ENCODE measurements at regions not wholly inside any gene's neighbourhood (a gene's known extent, or its start where the extent isn't known, plus 50 kb on each side); places are given as distances from the start of the nearest gene placed in this dataset.
"Not testable (repeated sequence)": the region's sequence is repeated elsewhere in the genome, so short reads cannot be mapped to it uniquely, and the experiment has no call there.

DNA sequence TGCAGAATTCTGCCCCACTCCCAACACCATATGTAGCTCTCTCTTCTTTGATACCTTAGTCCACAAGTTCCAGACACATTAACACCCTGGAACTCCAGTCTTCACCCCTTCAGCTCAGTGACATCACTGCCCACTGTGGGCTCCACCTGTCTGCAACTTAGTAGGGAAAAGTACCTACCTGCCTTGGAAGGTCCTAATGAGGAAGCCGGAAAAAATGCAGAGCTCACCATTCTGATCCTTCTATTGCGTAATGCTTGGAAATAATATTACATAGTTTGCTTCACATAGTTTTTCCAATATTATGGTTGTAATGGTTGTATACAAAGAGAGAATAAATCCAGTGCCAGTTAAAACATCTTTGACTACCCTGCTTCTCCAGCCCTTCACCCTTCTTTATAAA, 738.4 kb downstream of the RNF144A start:
- no CpG with 5 or more reads among the region's 2 CpGs for WGBS, 2 experiments (ENCODE audit: insufficient coverage in 2 of 2)
- Histone ChIP-seq H3K4me3 (ENCODE audit: extremely low read depth, insufficient read depth, low read length, poor library complexity, severe bottlenecking) (no peak overlapping the region), H3K9me3 (ENCODE audit: control insufficient read depth, low read length) (peaks cover 3% of the 10 kb centered on the region), H3K27ac (ENCODE audit: low read depth, low read length, severe bottlenecking) (no peak overlapping the region), H3K4me1 (ENCODE audit: control insufficient read depth, insufficient read depth, low read length, poor library complexity, severe bottlenecking) (no peaks in the 10 kb centered on the region), H3K36me3 (ENCODE audit: control insufficient read depth, insufficient read depth, low read length) (no peaks in the 10 kb centered on the region)

DNA sequence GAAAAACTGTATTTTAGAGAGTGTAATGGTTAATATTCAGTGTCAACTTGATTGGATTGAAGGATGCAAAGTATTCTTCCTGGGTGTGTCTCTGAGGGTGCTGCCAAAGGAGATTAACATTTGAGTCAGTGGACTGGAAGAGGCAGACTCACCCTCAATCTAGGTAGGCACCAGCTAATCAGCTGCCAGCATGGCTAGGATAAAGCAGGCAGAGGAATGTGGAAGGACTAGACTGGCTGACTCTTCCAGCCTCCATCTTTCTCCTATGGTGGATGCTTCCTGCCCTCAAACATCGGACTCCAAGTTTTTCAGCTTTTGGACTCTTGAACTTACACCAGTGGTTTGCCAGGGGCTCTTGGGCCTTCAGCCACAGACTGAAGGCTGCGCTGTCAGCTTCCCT, 740.3 kb downstream of the RNF144A start:
- H3K9me3 ChIP-seq (ENCODE audit: control insufficient read depth, low read length); H3K27ac ChIP-seq (ENCODE audit: low read depth, low read length, severe bottlenecking); H3K4me3 ChIP-seq (ENCODE audit: extremely low read depth, insufficient read depth, low read length, poor library complexity, severe bottlenecking); H3K4me1 ChIP-seq (ENCODE audit: control insufficient read depth, insufficient read depth, low read length, poor library complexity, severe bottlenecking); H3K36me3 ChIP-seq (ENCODE audit: control insufficient read depth, insufficient read depth, low read length): not testable (repeated sequence)
- whole genome bisulfite sequencing, 2 experiments (ENCODE audit: insufficient coverage in 2 of 2) = 67 to 100% methylated on average over 1 to 2 of the region's 2 CpGs

DNA sequence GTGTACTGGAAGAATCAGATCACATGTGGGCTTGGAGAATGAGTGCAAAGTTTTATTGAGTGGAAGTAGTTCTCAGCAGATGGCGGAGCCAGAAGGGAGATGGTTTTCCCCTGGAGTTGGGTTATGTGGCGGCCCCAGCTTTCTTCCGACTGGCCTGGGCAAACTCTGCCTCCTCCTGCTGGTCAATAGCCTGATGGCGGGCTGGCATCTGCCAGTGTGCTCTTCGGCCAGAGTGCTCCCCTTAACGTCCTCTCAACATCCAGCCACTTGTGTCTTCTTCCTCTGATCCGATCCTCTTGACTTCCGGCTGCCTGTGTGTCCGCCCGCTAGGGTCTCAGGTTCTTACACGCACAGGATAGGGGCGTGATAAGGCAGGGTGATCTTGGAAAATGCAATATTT, 741.3 kb downstream of the RNF144A start:
- 96 to 98% methylated on average over 4 to 12 of the region's 12 CpGs for WGBS, 2 experiments (ENCODE audit: insufficient coverage in 2 of 2)
- Histone ChIP-seq H3K4me3 (ENCODE audit: extremely low read depth, insufficient read depth, low read length, poor library complexity, severe bottlenecking) (no peak overlapping the region), H3K36me3 (ENCODE audit: control insufficient read depth, insufficient read depth, low read length) (no peaks in the 10 kb centered on the region), H3K4me1 (ENCODE audit: control insufficient read depth, insufficient read depth, low read length, poor library complexity, severe bottlenecking) (no peaks in the 10 kb centered on the region), H3K9me3 (ENCODE audit: control insufficient read depth, low read length) (no peaks in the 10 kb centered on the region), H3K27ac (ENCODE audit: low read depth, low read length, severe bottlenecking) (no peak overlapping the region)

DNA sequence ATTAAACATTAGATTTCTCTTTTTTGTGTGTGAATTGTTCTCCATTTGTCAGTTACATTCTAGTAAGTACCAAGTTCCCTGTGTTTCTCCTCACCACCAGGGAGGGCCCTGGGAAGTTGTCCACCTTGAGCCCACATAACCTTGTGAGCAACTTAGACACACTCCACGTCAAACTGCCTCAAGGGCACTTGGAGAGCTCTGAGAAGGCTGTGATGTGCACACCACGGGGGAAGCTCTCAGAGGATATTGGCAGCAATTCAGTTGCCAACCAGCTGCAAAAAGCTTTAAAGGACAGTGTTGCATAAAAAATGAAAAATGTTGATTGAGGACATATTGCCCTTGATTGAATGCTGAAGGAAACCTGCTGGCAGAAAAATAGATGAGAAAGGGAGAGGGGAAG, 743.6 kb downstream of the RNF144A start:
- WGBS, 2 experiments (ENCODE audit: insufficient coverage in 2 of 2) = 83 to 96% methylated on average over 2 of the region's 2 CpGs
- no peak overlapping the region for H3K4me3 ChIP-seq (ENCODE audit: extremely low read depth, insufficient read depth, low read length, poor library complexity, severe bottlenecking)

DNA sequence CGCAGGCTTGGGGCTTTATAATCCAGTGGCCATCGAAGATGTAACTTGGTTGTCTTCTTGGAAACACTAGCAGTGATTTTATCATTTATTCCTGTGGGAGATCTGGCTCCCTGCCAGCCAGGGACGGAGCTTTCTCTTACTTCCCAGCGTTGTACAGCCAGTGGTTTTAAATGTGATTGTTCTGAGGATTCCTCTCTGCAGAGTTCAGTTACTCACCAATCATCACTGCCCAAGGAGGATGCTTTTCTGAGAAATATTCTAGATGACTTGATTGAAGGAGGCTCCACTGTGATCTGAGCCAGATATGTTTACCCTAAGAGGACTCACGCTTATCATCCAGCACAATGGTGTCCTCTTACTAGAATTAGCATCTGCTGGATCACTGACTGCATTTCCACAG, 744.3 kb downstream of the RNF144A start:
- Histone ChIP-seq H3K4me3 (ENCODE audit: extremely low read depth, insufficient read depth, low read length, poor library complexity, severe bottlenecking) (no peak overlapping the region), H3K27ac (ENCODE audit: low read depth, low read length, severe bottlenecking) (no peak overlapping the region), H3K9me3 (ENCODE audit: control insufficient read depth, low read length) (no peaks in the 10 kb centered on the region), H3K4me1 (ENCODE audit: control insufficient read depth, insufficient read depth, low read length, poor library complexity, severe bottlenecking) (no peaks in the 10 kb centered on the region), H3K36me3 (ENCODE audit: control insufficient read depth, insufficient read depth, low read length) (no peaks in the 10 kb centered on the region)
- 86 to 92% methylated on average over 3 of the region's 5 CpGs for WGBS, 2 experiments (ENCODE audit: insufficient coverage in 2 of 2)

More for the DNA sequence above, 743.6 kb downstream of the RNF144A start:
- H3K4me1 ChIP-seq (ENCODE audit: control insufficient read depth, insufficient read depth, low read length, poor library complexity, severe bottlenecking) = no peaks in the 10 kb centered on the region
- no peaks in the 10 kb centered on the region for H3K9me3 ChIP-seq (ENCODE audit: control insufficient read depth, low read length)
- H3K27ac ChIP-seq (ENCODE audit: low read depth, low read length, severe bottlenecking) = no peak overlapping the region
- no peaks in the 10 kb centered on the region for H3K36me3 ChIP-seq (ENCODE audit: control insufficient read depth, insufficient read depth, low read length)

DNA sequence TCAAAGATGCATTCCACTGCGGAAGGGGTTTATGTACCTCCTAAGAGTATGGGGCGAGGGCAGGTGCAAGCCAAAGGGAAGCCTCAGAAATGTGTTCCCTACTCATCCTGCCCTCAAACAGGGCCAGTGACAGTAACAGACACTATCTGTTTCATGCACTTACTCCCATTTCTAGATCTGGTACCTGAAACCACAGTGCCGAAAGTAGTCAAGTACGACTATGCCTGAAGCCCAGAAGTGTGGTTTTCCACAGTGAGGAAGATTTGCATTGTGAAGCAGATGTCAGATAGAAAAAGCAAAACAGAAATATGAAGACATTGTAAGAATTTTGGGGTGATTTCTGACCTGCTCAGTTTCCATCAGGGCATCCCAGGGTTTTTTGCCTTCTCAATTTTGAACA, 748.7 kb downstream of the RNF144A start:
- H3K36me3 ChIP-seq (ENCODE audit: control insufficient read depth, insufficient read depth, low read length) = no peaks in the 10 kb centered on the region
- 89 to 100% methylated on average over 3 to 4 of the region's 4 CpGs for WGBS, 2 experiments (ENCODE audit: insufficient coverage in 2 of 2)
- H3K4me1 ChIP-seq (ENCODE audit: control insufficient read depth, insufficient read depth, low read length, poor library complexity, severe bottlenecking) = no peaks in the 10 kb centered on the region
- no peak overlapping the region for H3K4me3 ChIP-seq (ENCODE audit: extremely low read depth, insufficient read depth, low read length, poor library complexity, severe bottlenecking)
- no peaks in the 10 kb centered on the region for H3K9me3 ChIP-seq (ENCODE audit: control insufficient read depth, low read length)
- no peak overlapping the region for H3K27ac ChIP-seq (ENCODE audit: low read depth, low read length, severe bottlenecking)

DNA sequence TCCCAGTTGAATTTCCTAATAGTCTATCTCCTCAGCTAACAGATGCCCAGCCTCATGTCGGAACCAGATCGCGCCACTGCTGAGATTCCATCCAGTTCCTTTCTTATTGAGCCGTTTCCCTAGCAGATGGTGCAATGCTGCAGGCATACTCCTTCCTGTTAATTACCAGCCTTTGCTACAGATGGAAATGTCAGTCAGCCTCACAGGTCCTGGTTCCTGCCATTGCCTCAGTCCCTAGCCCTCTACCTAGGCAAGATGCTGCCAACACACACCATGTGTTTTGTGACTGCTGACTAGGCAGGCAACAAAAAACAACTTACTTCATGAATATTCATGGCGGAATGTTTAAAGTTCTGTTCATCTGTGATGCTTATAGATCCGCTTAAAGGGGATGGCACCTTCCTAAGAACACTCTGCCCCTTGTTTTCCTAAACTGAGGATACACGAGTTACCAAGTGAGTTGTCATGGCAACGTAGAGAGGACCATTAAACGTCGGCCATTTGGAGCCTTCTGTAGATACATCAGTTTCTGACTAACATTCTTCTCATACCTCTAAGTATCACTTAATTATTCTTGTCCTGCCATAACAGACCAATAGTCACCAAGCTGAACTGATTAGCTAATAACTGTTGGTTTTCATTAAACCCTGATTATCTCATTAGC, 749.5 kb downstream of the RNF144A start:
- Histone ChIP-seq H3K4me1 (ENCODE audit: control insufficient read depth, insufficient read depth, low read length, poor library complexity, severe bottlenecking) (peaks cover 5% of the 10 kb centered on the region), H3K27ac (ENCODE audit: low read depth, low read length, severe bottlenecking) (no peak overlapping the region), H3K9me3 (ENCODE audit: control insufficient read depth, low read length) (no peaks in the 10 kb centered on the region), H3K36me3 (ENCODE audit: control insufficient read depth, insufficient read depth, low read length) (no peaks in the 10 kb centered on the region), H3K4me3 (ENCODE audit: extremely low read depth, insufficient read depth, low read length, poor library complexity, severe bottlenecking) (no peak overlapping the region)
- WGBS, 2 experiments (ENCODE audit: insufficient coverage in 2 of 2) = 88 to 94% methylated on average over 9 to 10 of the region's 10 CpGs

DNA sequence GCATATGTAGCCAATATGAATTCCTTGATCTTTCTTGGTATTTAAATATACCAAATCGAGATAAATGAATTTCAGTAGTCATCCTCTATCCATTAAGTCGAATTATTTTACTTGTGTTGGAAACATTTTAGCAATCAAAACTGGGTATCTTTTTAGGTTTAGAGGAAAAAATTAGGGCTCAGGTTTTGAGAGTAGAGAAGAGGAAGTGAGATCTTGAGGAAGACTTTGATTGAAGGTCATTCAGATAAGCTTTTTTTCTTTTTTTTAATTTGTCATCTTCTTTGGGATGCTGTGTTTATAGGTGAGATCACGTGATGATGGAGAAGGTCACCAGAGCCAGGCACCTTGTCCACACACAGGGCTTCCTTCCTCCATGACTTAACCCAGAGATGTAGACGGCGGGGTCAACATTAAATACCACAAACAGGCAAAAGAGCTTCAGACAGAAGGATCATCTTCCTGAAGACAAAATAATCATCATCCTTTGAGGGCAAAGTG, 750.1 kb downstream of the RNF144A start:
- no peak overlapping the region for H3K4me3 ChIP-seq (ENCODE audit: extremely low read depth, insufficient read depth, low read length, poor library complexity, severe bottlenecking)
- H3K9me3 ChIP-seq (ENCODE audit: control insufficient read depth, low read length) = no peaks in the 10 kb centered on the region
- H3K27ac ChIP-seq (ENCODE audit: low read depth, low read length, severe bottlenecking) = no peak overlapping the region
- H3K4me1 ChIP-seq (ENCODE audit: control insufficient read depth, insufficient read depth, low read length, poor library complexity, severe bottlenecking) = peaks cover 5% of the 10 kb centered on the region
- H3K36me3 ChIP-seq (ENCODE audit: control insufficient read depth, insufficient read depth, low read length) = no peaks in the 10 kb centered on the region
- no CpG with 5 or more reads among the region's 5 CpGs for WGBS, 2 experiments (ENCODE audit: insufficient coverage in 2 of 2)

DNA sequence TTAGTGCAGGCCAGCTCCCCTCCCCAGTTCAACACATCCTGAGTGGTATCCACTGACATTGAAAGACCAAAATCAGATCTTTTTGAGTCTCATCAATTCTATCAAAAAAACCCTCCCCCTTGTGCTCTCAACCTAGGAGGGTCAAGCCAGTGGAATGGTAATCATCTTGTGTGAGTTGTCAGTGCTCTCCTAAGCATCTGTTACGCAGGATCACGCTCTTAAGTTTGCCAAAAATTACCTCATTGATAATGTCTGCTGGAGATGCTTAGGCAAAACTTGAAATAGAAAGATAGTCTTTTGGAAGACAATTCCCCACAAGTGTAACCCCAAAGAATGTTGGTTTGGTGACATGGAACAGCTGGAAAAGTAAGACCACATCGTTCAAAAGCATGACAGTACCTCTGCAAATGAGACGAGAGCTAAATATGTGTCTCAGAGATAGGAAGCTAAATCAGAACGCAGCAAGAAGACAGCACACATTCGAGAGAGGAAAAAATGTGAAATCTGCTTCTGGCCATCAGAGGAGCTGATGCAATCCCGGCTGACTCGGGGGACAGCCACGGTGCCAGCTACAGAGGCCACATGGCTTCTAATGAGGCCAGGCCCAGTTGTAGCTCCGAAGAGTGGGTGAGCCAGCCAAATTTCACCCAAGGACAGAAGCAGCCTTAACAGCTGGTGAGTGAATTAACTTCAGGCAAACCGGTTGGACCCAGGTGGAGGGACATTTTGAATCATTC, 753.9 kb downstream of the RNF144A start:
- 88 to 91% methylated on average over 11 of the region's 11 CpGs for WGBS, 2 experiments (ENCODE audit: insufficient coverage in 2 of 2)
- Histone ChIP-seq H3K36me3 (ENCODE audit: control insufficient read depth, insufficient read depth, low read length) (no peaks in the 10 kb centered on the region), H3K27ac (ENCODE audit: low read depth, low read length, severe bottlenecking) (no peak overlapping the region), H3K4me3 (ENCODE audit: extremely low read depth, insufficient read depth, low read length, poor library complexity, severe bottlenecking) (no peak overlapping the region), H3K9me3 (ENCODE audit: control insufficient read depth, low read length) (no peaks in the 10 kb centered on the region), H3K4me1 (ENCODE audit: control insufficient read depth, insufficient read depth, low read length, poor library complexity, severe bottlenecking) (peaks cover 5% of the 10 kb centered on the region)

DNA sequence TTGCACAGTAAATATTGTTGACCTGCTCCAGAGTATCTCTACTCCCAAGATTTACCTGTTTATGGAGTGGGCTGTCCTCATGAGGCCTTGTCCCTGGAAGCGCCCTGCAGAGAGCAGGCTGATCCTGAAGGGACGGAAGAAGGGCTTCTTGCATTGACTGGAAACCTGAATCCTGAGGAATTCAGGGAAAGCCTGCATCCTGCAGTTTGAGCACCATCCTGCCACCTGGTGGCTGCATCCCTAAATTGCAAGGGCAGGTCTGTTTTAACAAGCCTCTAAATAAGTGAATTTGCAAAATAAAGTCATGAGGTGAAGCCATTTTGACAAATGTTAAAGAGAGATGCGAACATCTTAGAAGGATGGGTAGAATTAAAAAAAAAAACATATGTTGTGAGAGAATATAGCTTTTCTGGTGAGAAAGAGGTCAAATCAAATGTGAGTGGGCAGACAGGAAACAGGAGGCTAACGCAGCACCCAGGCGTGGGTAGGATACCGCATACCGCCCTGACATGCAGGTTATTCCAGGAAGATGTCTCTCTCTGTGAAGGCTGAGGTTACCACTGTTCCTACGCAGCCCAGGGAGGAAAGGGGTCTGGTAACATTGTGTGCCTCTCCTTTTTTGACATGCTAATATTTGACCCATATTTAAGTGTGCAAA, 754.9 kb downstream of the RNF144A start:
- 69 to 70% methylated on average over 8 of the region's 8 CpGs for WGBS, 2 experiments (ENCODE audit: insufficient coverage in 2 of 2)
- no peak overlapping the region for H3K4me3 ChIP-seq (ENCODE audit: extremely low read depth, insufficient read depth, low read length, poor library complexity, severe bottlenecking)
- H3K9me3 ChIP-seq (ENCODE audit: control insufficient read depth, low read length) = no peaks in the 10 kb centered on the region
- no peak overlapping the region for H3K27ac ChIP-seq (ENCODE audit: low read depth, low read length, severe bottlenecking)
- H3K36me3 ChIP-seq (ENCODE audit: control insufficient read depth, insufficient read depth, low read length) = no peaks in the 10 kb centered on the region
- peaks cover 5% of the 10 kb centered on the region for H3K4me1 ChIP-seq (ENCODE audit: control insufficient read depth, insufficient read depth, low read length, poor library complexity, severe bottlenecking)

DNA sequence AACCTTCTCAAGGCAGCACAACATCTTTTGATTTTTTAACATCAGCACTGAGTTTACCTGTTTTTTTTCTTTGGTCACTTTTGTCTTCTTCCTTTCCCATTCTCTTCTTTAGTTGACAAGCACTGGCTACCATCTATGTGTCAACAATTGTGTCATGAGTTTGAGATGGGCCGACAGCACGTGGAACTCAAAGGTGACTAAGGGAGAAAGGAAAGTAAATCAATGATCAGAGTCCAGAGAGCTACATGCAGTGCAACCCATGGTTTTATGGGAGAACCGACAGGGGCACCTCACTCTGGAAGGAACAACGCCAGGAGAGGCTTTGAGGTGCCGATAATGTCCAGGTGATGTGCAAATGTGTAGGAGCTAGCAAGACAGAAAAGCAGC, 755.5 kb downstream of the RNF144A start:
- Histone ChIP-seq H3K4me3 (ENCODE audit: extremely low read depth, insufficient read depth, low read length, poor library complexity, severe bottlenecking) (no peak overlapping the region), H3K9me3 (ENCODE audit: control insufficient read depth, low read length) (no peaks in the 10 kb centered on the region), H3K27ac (ENCODE audit: low read depth, low read length, severe bottlenecking) (no peak overlapping the region), H3K36me3 (ENCODE audit: control insufficient read depth, insufficient read depth, low read length) (no peaks in the 10 kb centered on the region), H3K4me1 (ENCODE audit: control insufficient read depth, insufficient read depth, low read length, poor library complexity, severe bottlenecking) (peaks cover 5% of the 10 kb centered on the region)
- WGBS, 2 experiments (ENCODE audit: insufficient coverage in 2 of 2) = 87 to 92% methylated on average over 5 of the region's 5 CpGs

Data from mesodermal cell (in vitro differentiated cells).